Effector CD4-positive, alpha-beta T cell (primary cell): ENCODE measurements at regions not wholly inside any gene's neighbourhood (a gene's known extent, or its start where the extent isn't known, plus 50 kb on each side); places are given as distances from the start of the nearest gene placed in this dataset.

Source experiments
- DNase-seq: peaks from one replicate; pipeline ENCODE4 v3.0.0-alpha.2; 2020

DNA sequence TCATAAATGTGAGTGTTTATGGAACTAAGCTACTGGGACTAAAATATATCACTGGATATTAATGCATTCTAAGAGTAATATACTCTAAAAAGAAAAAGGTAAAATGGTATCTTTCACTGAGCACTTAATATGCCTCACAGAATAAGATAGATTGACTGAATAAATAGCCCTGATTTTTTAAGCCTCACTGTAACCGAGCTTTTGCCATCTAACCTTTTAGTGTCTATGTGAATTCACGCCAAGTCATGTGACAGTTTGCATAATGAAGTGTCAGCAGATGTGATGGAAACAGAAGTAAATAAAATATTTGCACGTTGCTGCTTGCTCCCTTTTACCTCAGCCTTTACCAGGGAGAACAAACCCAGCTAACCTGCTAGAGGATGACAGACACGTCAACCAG, 119.7 kb upstream of the NWD2 start:
- DNase-seq, result no peak

DNA sequence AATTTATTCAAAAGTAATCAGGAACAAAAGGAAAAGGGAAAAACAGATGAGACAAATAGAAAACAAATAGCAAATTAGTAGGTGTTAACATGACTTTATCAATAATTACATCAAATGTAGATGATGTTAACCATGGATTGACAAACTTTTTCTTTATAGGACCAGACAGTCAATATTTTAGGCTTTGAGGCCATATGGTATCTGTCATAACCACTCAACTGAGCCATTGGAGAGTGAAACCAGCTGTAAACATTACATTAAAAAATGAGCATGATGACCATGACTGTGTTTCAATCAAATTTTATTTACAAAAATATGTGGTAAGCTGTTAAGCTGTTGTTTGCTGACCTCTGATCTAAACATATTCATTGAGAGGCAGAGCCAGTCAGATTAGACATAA, 118.5 kb upstream of the NWD2 start:
- DNase-seq, result no peak

DNA sequence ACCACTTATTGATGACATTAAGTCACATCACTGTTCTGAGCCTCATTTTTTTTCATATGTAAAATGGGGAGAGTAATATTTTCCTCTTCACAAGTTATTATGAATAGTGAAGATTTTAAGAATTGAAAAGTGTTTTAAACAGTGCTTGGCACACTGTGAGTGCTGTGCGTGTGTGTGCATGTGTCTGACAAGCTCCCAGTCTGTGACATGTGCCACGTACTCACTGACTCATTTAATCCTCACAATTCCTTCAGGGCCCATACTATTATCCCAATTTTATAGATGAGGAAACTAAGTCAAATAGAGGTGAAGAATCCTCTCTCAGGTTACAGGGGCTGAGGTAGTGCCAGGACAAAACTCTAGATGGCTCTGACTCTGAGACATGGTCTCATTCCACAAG, 114.1 kb upstream of the NWD2 start:
- no peak for DNase-seq

DNA sequence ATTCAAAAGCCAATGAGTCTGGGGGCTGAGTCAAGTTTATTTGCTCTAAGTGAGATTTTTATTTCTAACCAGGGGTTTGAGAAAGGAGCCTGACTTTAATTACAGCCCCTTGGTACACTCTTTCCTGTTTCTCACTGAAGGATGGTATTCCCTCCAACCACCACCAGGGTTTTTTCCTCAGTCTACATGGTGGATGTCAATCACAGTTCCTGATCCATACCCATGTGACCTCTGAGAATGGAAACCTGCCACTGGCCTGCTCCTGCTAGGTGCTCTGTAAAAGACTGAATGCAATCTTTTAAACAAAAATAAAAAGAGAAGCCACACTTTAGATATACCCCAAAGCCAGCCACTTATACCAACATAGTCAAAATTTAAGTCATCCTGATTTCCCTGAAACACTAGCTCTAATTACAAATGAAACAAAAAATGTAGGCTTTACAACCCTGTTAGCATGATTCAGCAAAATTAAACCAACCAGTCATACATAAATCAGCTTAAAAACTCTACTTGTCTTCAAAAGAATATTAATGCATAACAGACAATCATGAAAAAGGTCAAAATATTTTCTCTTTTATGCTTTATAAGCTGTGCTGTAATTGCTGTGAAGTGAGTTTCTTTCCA, 112.1 kb upstream of the NWD2 start:
- no peak for DNase-seq

DNA sequence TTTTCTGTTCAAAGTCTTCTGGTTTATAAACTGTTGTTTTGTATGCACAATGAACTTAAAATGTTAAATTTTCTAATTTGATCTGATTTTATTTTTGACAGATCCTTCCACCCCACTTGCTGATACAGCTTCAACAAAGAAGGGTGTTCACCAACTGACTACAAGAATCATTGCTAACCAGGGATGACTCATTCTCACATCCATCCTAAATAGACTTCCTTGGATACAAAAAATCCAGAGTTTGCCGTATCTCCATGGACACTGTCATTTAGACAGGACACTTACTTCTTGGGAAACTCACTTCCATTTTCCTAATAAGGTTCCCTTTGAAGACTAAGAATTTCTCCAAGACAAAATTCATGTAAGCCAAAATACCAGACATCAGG, 111.6 kb upstream of the NWD2 start:
- no peak for DNase-seq

DNA sequence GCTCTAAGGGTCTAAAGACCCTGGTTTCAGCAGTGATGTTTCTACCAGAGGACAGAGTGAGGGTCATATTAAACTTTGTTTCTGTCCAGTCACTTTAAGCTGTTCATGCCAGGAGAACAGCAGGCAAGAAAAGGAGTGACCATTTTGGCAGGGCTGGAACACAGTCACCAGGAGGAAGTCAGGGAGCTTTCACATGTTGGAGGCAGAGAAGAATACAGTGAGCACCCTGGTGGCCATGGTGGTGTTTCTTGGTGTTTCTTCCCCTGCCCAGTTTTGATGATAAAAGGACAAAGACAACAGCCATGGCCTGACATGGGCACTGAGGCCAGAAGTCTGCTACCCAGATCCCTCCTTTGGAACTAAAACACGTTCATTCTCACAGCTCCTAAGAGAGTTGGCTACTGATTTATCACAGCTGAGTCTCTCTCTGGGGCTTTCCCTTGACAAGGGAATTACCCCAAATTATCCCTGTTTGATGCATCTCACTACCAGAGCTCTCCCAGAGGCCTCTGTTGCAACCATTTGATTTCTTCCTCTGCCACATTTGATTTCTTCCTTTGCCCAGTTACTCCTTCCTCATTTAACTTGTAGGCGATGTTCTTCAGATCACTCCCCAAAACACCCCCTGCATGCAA, 106.4 kb upstream of the NWD2 start:
- DNase-seq, result no peak

DNA sequence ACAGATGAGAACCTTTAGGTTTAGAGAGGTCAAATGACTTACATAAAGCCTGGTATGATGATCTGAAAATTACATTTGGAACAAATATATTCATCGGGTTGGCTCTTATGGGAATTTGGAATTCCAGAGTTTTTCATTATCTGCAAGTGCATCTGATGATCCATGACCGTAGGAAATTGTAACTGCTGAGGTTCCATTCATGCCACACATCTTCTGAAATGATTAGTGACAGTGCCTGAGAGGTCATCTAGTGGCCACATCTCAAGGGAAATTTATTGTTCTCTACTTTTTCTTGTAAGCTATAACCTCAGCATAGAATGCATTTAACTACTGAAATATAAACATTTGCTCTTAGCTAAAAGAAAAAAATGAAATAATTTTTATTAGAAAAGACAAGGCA, 105.8 kb upstream of the NWD2 start:
- DNase-seq, result no peak

DNA sequence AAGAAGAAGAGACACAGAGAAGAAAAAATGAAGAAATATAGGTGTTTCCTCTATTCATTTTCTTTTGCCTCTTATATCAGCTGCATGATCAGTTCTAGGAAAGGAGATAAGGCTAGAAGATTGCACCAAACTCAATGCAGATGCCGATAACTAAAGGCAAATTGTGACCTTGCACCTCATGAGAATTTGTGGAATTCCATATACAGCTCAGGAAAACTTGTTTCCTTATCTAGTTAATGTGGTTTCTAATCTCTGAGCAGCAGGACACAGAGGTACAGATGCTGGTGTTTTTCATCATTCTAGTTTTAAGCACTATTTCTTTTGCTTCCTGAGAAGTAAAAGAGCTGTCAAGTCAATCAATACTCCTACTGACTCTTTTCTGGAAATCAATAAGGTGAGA, 104.6 kb upstream of the NWD2 start:
- DNase-seq, result no peak

DNA sequence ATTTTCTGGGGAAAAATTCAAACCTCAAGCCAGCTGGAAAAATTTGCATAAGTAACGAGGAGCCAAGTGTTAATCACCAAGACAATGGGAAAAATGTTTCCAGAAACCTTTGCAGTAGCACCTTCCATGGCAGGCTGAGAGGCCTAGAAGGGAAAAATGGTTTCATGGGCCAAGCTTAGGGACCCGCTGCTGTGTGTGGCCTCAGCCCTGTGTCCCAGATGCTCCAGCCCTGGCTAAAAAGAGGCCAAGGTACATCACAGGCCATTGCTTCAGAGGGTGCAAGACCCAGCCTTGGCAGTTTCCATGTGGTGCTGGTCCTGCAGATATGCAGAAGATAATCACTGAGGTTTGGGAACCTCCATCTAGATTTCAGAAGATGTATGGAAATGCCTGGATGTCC, 98.3 kb upstream of the NWD2 start:
- DNase-seq, result no peak

DNA sequence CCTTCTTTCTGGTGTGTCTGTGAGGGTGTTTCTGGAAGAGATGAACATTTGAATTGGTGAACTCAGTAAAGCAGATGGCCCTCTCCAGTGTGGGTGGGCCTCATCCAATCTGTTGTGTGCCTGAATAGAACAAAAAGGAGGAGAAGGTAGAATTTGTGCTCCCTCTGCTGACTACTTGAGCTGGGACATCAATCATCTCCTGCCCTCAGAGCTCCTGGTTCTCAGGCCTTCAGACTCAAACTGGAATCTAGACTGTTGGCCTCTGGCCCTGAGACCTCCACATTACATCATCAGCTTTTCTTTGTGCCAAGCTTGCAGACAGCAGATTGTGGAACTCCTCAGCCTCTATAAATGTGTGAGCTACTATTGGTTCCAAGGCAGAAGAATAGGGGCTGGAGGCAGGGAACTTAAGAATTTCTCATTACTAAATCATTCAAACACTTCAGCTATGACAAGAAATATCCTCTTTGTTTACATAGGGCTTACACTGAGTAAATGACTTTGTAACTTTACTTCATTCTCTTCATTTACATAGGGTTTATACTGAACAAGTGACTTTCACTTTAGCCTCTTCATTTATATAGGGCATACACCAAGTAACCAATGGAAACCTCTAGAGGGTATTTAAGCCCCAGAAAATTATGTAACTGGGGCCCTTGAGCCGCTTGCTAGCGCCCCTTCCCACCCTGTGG, 86.9 kb upstream of the NWD2 start:
- no peak for DNase-seq

DNA sequence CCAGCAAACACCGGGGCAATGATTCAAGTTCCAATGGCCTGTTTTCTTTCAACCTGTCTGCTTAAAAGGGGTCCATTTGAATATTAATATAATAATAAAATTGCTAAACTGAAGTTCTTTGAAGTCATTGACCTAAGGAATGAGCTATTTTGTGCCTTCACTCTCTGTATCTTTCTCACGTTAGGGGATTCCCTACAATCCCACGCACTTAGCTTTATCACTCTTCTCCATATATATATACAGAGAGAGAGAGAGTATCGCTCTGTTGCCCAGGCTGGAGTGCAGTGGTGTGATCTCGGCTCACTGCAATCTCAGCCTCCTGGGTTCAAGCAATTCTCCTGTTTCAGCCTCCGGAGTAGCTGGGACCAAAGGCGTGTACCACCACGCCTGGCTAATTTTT, 83.9 kb upstream of the NWD2 start:
- no peak for DNase-seq

DNA sequence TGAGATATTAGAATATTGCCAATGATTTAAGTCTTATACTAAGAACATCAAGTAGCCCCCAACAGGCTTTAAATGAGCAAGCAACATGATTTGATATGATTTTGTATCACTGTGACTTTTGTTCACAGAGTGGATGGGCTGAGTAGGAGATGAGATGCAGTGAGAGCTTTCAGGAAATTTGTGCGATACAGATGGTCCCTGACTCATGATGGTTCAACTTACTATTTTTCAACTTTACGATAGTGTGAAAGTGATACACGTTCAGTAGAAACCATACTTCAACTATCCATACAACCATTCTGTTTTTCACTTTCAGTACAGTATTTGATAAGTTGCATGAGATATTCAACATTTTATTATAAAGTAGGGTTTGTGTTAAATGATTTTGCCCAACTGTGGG, 78.7 kb upstream of the NWD2 start:
- DNase-seq, result no peak

DNA sequence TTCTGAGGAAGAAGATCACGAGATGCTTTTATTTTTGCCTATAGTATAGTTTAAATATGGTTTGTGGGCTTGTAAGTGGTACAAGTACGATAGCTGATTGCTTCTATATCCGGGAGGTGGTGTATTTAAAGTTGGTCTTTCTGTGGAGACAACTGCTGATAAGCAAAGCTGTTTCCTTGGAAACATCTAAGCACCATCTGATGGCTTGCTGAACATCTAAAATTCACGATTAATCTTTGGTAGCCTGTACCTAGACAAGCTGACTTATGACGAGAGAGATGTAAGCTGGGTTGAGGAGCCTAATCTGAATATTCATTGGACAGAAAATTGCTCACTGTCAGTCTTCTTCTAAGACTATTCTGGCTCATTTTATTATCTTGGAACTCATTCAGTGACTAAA, 74.6 kb upstream of the NWD2 start:
- DNase-seq, result no peak

DNA sequence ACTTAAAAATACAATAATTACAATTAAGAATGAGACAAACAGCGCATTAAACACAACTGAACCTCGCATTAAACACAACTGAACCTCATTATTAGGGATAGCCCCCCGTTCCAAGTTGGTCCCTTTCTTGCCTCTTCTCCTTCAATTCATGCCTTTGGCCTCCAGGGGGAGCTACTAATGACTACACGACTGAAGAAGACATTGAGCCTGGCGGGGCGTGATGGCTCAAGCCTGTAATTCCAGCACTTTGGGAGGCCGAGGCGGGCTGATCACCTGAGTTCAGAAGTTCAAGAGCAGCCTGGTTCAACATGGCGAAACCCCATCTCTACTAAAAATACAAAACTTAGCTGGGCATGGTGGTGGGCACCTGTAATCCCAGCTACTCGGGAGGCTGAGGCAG, 56.4 kb upstream of the NWD2 start:
- DNase-seq, result no peak
